ENCODE measurements at regions not wholly inside any gene's neighbourhood (a gene's known extent, or its start where the extent isn't known, plus 50 kb on each side); places are given as distances from the start of the nearest gene placed in this dataset.

DNA sequence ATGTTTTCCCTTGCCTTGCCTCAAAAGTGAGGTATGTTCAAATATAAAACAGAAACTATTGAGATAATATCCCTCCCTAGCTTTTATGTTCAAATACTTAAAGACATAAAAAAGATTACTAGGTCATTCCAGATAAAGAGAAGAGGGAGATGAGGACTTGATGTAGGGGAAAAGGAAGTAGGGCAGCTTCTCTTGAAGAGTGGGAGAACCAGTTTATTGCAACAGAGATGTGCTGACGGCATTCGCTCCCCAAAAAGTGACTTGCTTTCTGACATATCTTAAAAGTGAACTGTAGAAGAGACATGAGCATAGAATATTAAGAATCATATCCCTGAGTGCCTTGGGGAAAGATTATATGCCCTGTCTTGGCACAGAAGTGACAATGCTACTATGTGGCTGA, 330.2 kb upstream of the NREP start:
- TF ChIP-seq CTCF (conservative IDR thresholded peaks at IDR 0.05; ENCODE audit: low read depth, low read length) = no peak
- TF ChIP-seq EZH2phosphoT487 (IDR thresholded peaks at IDR 0.05; ENCODE audit: borderline replicate concordance, low read length) = no peak
